Gastrocnemius medialis (tissue), 4 donors: ENCODE measurements at regions not wholly inside any gene's neighbourhood (a gene's known extent, or its start where the extent isn't known, plus 50 kb on each side); places are given as distances from the start of the nearest gene placed in this dataset.

Source experiments
- ATAC-seq, 2 donors: fragments of 150-250 bp; one replicate each; pipeline ENCODE4 v1.9.1; 2016
- DNase-seq, 2 donors: peaks; one replicate each; pipeline ENCODE4 v3.0.0-alpha.2; 2019
- H3K27ac ChIP-seq, 4 donors: fragments of 200-600 bp; sonication (generic); 1 replicate in 1 of 4; 2 replicates in 3 of 4; pipeline ENCODE4 v1.5.1; 2016 to 2018; ENCODE audit warnings: mild to moderate bottlenecking in 2 of 4, moderate library complexity in 1 of 4
- H3K27me3 ChIP-seq, 3 donors: fragments of 200-600 bp; sonication (generic) in 2 of 3; 1 replicate in 1 of 3; 2 replicates in 2 of 3; pipeline versions ENCODE4 v1.5.1 to v1.6.0; 2016 to 2019; ENCODE audit warnings: mild to moderate bottlenecking in 1 of 3, moderate library complexity in 1 of 3
- H3K36me3 ChIP-seq, 2 donors: fragments of 200-600 bp; sonication (generic) in 1 of 2; one replicate each; pipeline ENCODE4 v1.5.1; 2017 to 2018
- H3K4me1 ChIP-seq, 2 donors: fragments of 200-600 bp; sonication (generic) in 1 of 2; one replicate each; pipeline ENCODE4 v1.5.1; 2016 to 2017; ENCODE audit warnings: mild to moderate bottlenecking in 2 of 2
- H3K4me3 ChIP-seq, 4 donors: fragments of 200-600 bp; sonication (generic) in 3 of 4; 1 replicate in 1 of 4; 2 replicates in 3 of 4; pipeline ENCODE4 v1.5.1; 2016 to 2019; ENCODE audit warnings: mild to moderate bottlenecking in 2 of 4
- H3K9me3 ChIP-seq, 3 donors: fragments of 200-600 bp; sonication (generic) in 2 of 3; 1 replicate in 1 of 3; 2 replicates in 2 of 3; pipeline ENCODE4 v1.5.1; 2016 to 2019
- CTCF ChIP-seq, 5 experiments: fragments of 450-650 bp in 3 of 5; fragments of 200-600 bp in 2 of 5; sonication (generic) in 2 of 5; IDR thresholded peaks in 4 of 5; conservative IDR thresholded peaks in 1 of 5; 1 replicate in 4 of 5; 2 replicates in 1 of 5; pipeline ENCODE4 v1.5.1; 2016 to 2019; ENCODE audit warnings: antibody characterized with exemption in 5 of 5, mild to moderate bottlenecking in 3 of 5, moderate library complexity in 3 of 5
- POLR2A ChIP-seq, 2 donors: fragments of 450-650 bp; IDR thresholded peaks; one replicate each; pipeline ENCODE4 v1.6.1; 2017; ENCODE audit warnings: antibody characterized with exemption in 2 of 2, mild to moderate bottlenecking in 2 of 2, moderate library complexity in 2 of 2
- in situ Hi-C, 4 donors: fragments of 200-750 bp; cut with MboI; loops; one replicate each; pipeline versions ENCODE4 v1.15.0 to v1.8.0; 2017; ENCODE audit warnings: low sequenced_read_pairs in 4 of 4
- intact Hi-C: fragments of 100-400 bp; cut with DNase I; formaldehyde crosslinking; loops from one replicate; pipeline ENCODE4 v1.15.1; 2023; ENCODE audit warnings: low total_unique reads

GRCh38 chr22:49372111-49372529 lies 455.6 kb downstream of the BRD1 start:
- peaks cover 0 to 8% (median 0%) of the 10 kb centered on the region in 3 donors for H3K27me3 ChIP-seq
- in situ Hi-C loops: no loop called here
- TF ChIP-seq POLR2A (IDR thresholded peaks at IDR 0.05) (no peak), CTCF (IDR thresholded peaks at IDR 0.05 in 4 of 5, conservative IDR thresholded peaks at IDR 0.05 in 1 of 5) (no peak)

GRCh38 chr22:49371325-49372110 lies 456.2 kb downstream of the BRD1 start:
- intact Hi-C loops (no loop called here), in situ Hi-C loops (no loop called here)
- Histone ChIP-seq H3K4me3 (no peak overlapping the region), H3K27ac (no peak overlapping the region), H3K4me1 (no peaks in the 10 kb centered on the region), H3K36me3 (no peaks in the 10 kb centered on the region), H3K27me3 (peaks cover 0 to 8% (median 0%) of the 10 kb centered on the region in 3 donors), H3K9me3 (no peaks in the 10 kb centered on the region)
- no peak for TF ChIP-seq CTCF (IDR thresholded peaks at IDR 0.05 in 4 of 5, conservative IDR thresholded peaks at IDR 0.05 in 1 of 5)
- TF ChIP-seq POLR2A (IDR thresholded peaks at IDR 0.05): no peak
- no peak for DNase-seq
- no peak for ATAC-seq

More at GRCh38 chr22:49372111-49372529, 455.6 kb downstream of the BRD1 start:
- no peak overlapping the region for H3K27ac ChIP-seq
- DNase-seq: no peak
- no peaks in the 10 kb centered on the region for H3K9me3 ChIP-seq
- ATAC-seq: no peak
- intact Hi-C loops: no loop called here
- no peaks in the 10 kb centered on the region for H3K4me1 ChIP-seq
- H3K36me3 ChIP-seq: no peaks in the 10 kb centered on the region
- no peak overlapping the region for H3K4me3 ChIP-seq

- Histone ChIP-seq H3K4me3 (no peak overlapping the region), H3K9me3 (no peaks in the 10 kb centered on the region), H3K27ac (no peak overlapping the region), H3K4me1 (no peaks in the 10 kb centered on the region), H3K27me3 (peaks cover 0 to 8% (median 0%) of the 10 kb centered on the region in 3 donors), H3K36me3 (no peaks in the 10 kb centered on the region)
- no peak for ATAC-seq
- no peak for DNase-seq
- no peak for TF ChIP-seq POLR2A (IDR thresholded peaks at IDR 0.05)
- TF ChIP-seq CTCF (IDR thresholded peaks at IDR 0.05 in 4 of 5, conservative IDR thresholded peaks at IDR 0.05 in 1 of 5): no peak
- intact Hi-C loops: no loop called here
- in situ Hi-C loops: no loop called here
Measured at GRCh38 chr22:49370627-49371301, 456.9 kb downstream of the BRD1 start.

GRCh38 chr22:49369726-49370626 lies 457.7 kb downstream of the BRD1 start:
- Histone ChIP-seq H3K27ac (no peak overlapping the region), H3K9me3 (no peaks in the 10 kb centered on the region), H3K4me3 (no peak overlapping the region), H3K27me3 (peaks cover 0 to 8% (median 0%) of the 10 kb centered on the region in 3 donors), H3K36me3 (no peaks in the 10 kb centered on the region), H3K4me1 (no peaks in the 10 kb centered on the region)
- in situ Hi-C loops (no loop called here), intact Hi-C loops (no loop called here)
- ATAC-seq (no peak), DNase-seq (no peak)
- TF ChIP-seq CTCF (IDR thresholded peaks at IDR 0.05 in 4 of 5, conservative IDR thresholded peaks at IDR 0.05 in 1 of 5) (no peak), POLR2A (IDR thresholded peaks at IDR 0.05) (no peak)
